ENCODE measurements at regions not wholly inside any gene's neighbourhood (a gene's known extent, or its start where the extent isn't known, plus 50 kb on each side); places are given as distances from the start of the nearest gene placed in this dataset.

GRCh38 chr14:101478796-101479410 lies 82.4 kb upstream of the DIO3 start:
- DNase-seq: no peak

- no peak for DNase-seq
Observed at GRCh38 chr14:101480022-101480746, 81.1 kb upstream of the DIO3 start.

- no peak for DNase-seq
Observed at GRCh38 chr14:101480747-101481530, 80.4 kb upstream of the DIO3 start.

GRCh38 chr14:101481557-101481956 lies 79.7 kb upstream of the DIO3 start:
- DNase-seq: no peak

- no peak for DNase-seq
Observed at GRCh38 chr14:101482066-101482465, 79.2 kb upstream of the DIO3 start.

GRCh38 chr14:101483829-101484228 lies 77.5 kb upstream of the DIO3 start:
- no peak for DNase-seq

- no peak for DNase-seq
Observed at GRCh38 chr14:101489092-101489760, 72.1 kb upstream of the DIO3 start.

GRCh38 chr14:101490771-101491170 lies 70.5 kb upstream of the DIO3 start:
- no peak for DNase-seq

- no peak for DNase-seq
Observed at GRCh38 chr14:101491841-101492240, 69.5 kb upstream of the DIO3 start.

GRCh38 chr14:101492716-101493115 lies 68.6 kb upstream of the DIO3 start:
- DNase-seq: no peak

GRCh38 chr14:101494826-101495225 lies 66.5 kb upstream of the DIO3 start:
- no peak for DNase-seq

GRCh38 chr14:101495284-101495683 lies 66.0 kb upstream of the DIO3 start:
- DNase-seq: no peak

GRCh38 chr14:101495827-101496775 lies 65.2 kb upstream of the DIO3 start:
- no peak for DNase-seq

- DNase-seq: no peak
Observed at GRCh38 chr14:101496776-101497683, 64.3 kb upstream of the DIO3 start.

GRCh38 chr14:101497684-101498525 lies 63.4 kb upstream of the DIO3 start:
- DNase-seq: no peak

GRCh38 chr14:101498526-101498860 lies 62.8 kb upstream of the DIO3 start:
- no peak for DNase-seq

GRCh38 chr14:101499080-101499479 lies 62.2 kb upstream of the DIO3 start:
- no peak for DNase-seq

GRCh38 chr14:101499513-101499912 lies 61.8 kb upstream of the DIO3 start:
- no peak for DNase-seq

- DNase-seq: no peak
Observed at GRCh38 chr14:101500061-101500460, 61.2 kb upstream of the DIO3 start.

- DNase-seq: no peak
Observed at GRCh38 chr14:101500681-101501080, 60.6 kb upstream of the DIO3 start.
